Motor neuron (in vitro differentiated cells): ENCODE measurements at regions not wholly inside any gene's neighbourhood (a gene's known extent, or its start where the extent isn't known, plus 50 kb on each side); places are given as distances from the start of the nearest gene placed in this dataset.
A peak's percentile ranks its signal among the peaks of the same experiment; 100 is the strongest.

Source experiments
- ATAC-seq, 8 experiments: fragments of 200-7000 bp; cut with Tn5 transposase; replicated peaks in 6 of 8; 2 replicates each; pipeline ENCODE4 v1.8.0; 2021; ENCODE audit warnings: mild to moderate bottlenecking in 8 of 8, moderate library complexity in 8 of 8
- H3K27ac ChIP-seq, 2 donors: fragments of 250-450 bp; sonication (Bioruptor Pico); 2 replicates each; pipeline ENCODE4 v1.9.0; 2021; ENCODE audit warnings: antibody characterized with exemption in 2 of 2, mild to moderate bottlenecking in 2 of 2, moderate library complexity in 1 of 2
- H3K4me1 ChIP-seq, 2 donors: fragments of 250-450 bp; sonication (Bioruptor Pico); replicated peaks in 1 of 2; 2 replicates each; pipeline ENCODE4 v1.6.1; 2021; ENCODE audit warnings: antibody characterized with exemption in 2 of 2, mild to moderate bottlenecking in 2 of 2, moderate library complexity in 1 of 2
- H3K4me3 ChIP-seq, 5 donors: fragments of 250-450 bp; sonication (Bioruptor Pico); 2 replicates each; pipeline ENCODE4 v1.9.0; 2021; ENCODE audit warnings: antibody characterized with exemption in 5 of 5, mild to moderate bottlenecking in 5 of 5, moderate library complexity in 4 of 5
- WGBS, 10 experiments: fragments of 450-650 bp; shearing (Covaris generic); methylation state at CpG; one replicate each; pipeline ENCODE4 v1.0.0; 2022; 5-methylcytosine and 5-hydroxymethylcytosine counted together
- in situ Hi-C, 9 experiments: fragments of 400-800 bp; cut with MboI; loops; one replicate each; pipeline ENCODE4 v1.15.0; 2021; ENCODE audit warnings: low sequenced_read_pairs in 9 of 9, low pct_unique_long_range_greater_than_20kb in 2 of 9; ENCODE audit not compliant: unreplicated experiment in 9 of 9

DNA sequence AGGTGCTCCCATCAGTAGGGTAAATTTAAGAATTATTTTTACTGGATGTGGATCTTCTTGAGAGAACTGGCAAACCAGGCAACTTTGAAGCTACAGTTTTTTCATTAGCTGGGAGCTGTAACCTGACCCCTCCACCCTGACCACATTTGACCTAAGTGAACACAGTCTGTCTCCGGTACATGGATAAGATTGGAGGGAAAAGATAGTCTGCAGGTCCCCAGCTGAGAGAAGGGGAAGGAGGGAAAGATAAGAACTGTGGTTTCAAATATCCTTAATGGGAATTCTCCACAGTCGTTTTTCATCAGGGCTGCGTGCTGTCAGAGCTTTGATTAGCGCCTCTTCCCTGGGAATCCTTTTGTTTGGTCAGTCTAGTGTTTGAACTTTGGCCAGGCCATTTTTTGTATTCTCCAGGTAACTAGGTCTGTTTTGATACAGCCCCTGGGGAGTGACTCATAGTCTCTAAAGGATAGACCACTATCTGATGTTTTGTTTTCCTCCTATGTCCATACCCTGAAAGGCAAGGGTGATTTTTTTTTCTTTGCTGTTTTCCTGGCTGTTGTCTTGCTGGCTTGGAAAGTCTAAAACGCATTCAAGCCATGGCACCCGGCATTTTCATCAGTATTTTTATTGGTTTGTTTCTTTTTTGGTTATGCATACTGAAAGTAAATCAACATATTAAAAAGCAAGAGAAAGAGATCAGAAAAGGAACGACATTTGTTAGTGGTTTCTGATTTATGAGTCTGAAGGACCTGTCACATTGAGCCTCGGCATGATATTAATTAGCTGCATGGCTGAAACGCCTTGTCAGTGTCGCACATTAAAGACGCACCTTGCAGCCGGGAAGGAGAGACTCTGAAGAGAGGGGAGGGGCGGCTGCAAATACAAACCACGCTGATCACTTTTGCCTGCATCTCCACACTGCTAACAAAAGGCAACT, 183.4 kb upstream of the FN1 start:
- peaks cover 10 to 14% of the 10 kb centered on the region in 2 donors for H3K4me1 ChIP-seq
- H3K27ac ChIP-seq, result no peak overlapping the region
- H3K4me3 ChIP-seq, result peak overlapping the region in 3 of 5 donors; percentile 11 to 21 (median 13)
- WGBS, 10 experiments, result 0 to 41% (median 23%) methylated on average over 1 to 11 of the region's 14 CpGs; no CpG with 5 or more reads in 1 of the 10 experiments
- peak in 7 of 8 experiments; percentile 43 to 92 (median 83) for ATAC-seq
- in situ Hi-C loops, result no loop called here

DNA sequence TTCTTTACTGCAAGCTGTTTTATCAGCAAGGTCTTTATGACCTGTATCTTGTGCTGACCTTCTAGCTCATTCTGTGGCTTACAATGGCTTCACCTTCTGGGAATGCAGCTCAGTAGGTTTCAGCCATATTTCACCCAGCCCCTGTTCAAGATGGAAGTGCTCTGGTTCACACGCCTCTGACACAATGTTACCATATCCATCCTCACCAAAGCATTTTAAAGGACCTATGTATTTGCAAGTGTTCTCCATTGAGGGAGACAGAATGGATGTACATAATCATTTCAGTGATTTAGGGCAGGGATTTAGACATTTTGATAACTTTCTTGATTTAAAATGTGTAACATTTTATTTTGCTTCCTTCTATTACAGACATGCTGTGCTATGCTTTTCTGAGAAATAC, 182.3 kb upstream of the FN1 start:
- Histone ChIP-seq H3K4me3 (no peak overlapping the region), H3K4me1 (peaks cover 10 to 14% of the 10 kb centered on the region in 2 donors), H3K27ac (no peak overlapping the region)
- in situ Hi-C loops, result no loop called here
- ATAC-seq, result no peak
- 100% methylated on average over 1 of the region's 1 CpG; no CpG with 5 or more reads in 7 of the 10 experiments for WGBS, 10 experiments

DNA sequence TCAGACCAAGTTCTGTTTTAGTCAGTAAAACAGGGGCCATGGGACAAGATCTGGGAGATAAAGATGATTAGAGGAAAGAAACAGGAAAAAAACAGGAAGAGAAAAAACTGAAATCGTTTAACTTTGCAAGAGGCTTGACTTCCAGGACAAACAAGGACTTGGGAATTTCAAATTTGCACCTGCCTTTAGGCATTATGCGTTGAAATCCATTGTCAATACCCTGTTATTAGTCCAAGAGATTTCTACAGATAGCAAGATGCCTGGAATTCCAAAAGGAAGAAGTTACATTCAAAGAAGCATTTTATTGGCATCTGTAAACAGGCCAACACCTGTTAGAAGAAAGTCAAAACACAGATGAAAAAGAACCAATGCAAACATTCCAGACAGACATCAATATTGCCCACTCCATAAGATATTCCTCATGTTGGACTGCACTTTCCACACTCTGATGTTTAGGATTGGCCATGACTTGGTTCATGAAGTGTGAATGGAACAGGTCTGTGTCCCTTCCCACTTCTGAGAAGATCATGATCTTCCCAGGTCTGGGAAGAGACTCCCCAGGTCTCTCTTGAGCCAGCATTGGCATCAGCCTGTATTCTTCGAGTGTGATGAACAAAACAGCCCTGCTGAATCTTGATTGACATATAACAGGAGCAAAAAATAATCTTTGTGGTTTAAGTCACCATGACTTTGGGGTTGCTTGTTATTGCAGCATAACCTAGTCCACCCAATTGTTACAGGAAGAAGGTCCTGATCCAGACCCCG, 181.4 kb upstream of the FN1 start:
- Histone ChIP-seq H3K4me1 (peaks cover 10 to 14% of the 10 kb centered on the region in 2 donors), H3K4me3 (no peak overlapping the region), H3K27ac (no peak overlapping the region)
- in situ Hi-C loops, result no loop called here
- WGBS, 10 experiments, result 25 to 95% (median 84%) methylated on average over 2 to 4 of the region's 4 CpGs
- ATAC-seq, result no peak

DNA sequence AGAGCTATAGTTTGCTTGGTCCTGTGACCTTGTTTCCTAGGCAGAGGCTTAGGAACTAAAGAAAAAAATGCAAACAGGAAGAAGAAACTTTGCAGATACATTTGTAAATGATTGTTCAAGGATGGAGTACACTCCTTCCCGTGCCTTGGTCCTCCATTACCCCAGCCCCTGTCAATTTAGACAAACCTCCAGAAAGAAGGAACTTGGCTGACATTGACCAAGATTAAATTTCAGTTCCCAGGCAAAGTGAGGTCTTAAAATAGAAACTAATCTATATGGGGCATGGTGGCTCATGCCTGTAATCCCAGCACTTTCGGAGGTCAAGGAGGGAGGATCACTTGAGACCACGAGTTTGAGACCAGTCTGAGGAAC, 179.9 kb upstream of the FN1 start:
- ATAC-seq, result no peak
- H3K27ac ChIP-seq, result no peak overlapping the region
- H3K4me1 ChIP-seq, result peaks cover 10 to 14% of the 10 kb centered on the region in 2 donors
- in situ Hi-C loops, result no loop called here
- no peak overlapping the region for H3K4me3 ChIP-seq
- 37 to 87% (median 67%) methylated on average over 1 to 3 of the region's 3 CpGs; no CpG with 5 or more reads in 2 of the 10 experiments for WGBS, 10 experiments

DNA sequence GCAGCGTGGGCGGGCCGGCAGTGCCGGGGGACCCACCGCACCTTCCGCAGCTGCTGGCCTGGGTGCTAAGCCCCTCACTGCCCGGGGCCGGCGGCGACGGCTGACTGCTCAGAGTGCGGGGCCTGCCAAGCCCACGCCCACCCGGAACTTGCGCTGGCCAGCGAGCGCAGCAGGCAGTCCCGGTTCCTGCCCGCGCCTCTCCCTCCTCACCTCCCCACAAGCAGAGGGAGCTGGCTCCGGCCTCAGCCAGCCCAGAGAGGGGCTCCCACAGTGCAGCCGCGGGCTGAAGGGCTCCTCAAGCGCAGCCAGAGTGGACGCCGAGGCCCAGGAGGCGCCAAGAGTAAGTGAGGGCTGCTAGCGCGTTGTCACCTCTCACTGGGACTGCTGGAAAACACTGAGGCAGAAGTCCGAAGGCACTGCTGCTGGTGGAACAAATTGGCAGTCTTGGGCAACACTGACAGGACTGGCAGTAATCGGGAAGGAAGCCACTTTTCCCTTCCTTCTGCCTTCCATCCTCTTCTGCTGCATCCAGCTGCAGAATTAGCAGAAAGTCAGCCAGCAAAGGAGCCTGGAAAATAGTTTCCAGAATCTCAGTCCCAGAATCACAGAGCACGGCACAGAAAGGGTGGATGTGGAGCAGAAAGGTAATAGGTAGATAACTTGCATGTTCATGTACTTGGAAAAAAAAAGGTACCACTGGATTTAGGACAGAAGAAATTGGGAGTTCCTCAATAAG, 179.4 kb upstream of the FN1 start:
- ATAC-seq, result no peak
- H3K4me3 ChIP-seq, result no peak overlapping the region
- H3K4me1 ChIP-seq, result peaks cover 10 to 14% of the 10 kb centered on the region in 2 donors
- in situ Hi-C loops, result no loop called here
- no peak overlapping the region for H3K27ac ChIP-seq
- WGBS, 10 experiments, result 50 to 100% (median 96%) methylated on average over 1 to 11 of the region's 32 CpGs; no CpG with 5 or more reads in 3 of the 10 experiments

DNA sequence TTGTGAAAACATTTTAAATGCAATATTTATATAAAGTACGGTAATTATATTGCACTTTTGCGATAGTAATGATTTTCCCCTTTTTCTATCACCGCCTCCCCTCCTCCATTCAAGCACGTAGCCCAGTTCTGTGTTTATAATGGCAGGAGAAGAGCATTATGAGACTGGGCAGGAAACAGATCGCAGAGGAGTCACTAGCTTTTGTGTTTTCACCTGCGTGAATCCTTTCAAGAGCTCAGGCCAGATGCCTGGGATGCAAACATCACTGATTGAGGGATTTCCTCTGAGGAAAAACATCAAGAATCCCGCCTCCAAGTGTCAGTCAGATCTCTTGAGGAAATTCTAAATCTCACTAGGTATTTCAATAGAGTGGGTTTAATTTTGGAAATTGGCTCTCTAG, 178.4 kb upstream of the FN1 start:
- in situ Hi-C loops, result no loop called here

DNA sequence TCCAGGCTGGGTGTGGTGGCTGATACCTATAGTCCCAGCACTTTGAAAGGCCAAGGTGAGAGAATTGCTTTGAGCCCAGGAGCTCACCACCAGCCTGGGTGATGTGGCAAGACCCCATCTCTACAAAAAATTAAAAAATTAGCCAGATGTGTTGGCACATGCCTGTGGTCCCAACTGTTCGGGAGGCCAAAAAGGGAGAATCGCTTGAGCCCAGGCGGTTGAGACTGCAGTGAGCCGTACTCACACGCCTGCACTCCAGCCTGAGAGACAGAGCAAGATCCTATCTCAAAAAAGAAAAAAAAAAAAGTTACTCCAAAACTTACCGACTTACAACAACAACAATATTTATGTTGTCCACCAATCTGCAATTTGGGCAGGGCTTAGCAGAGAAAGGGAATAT, 178.0 kb upstream of the FN1 start:
- 56 to 100% (median 100%) methylated on average over 1 to 4 of the region's 6 CpGs; no CpG with 5 or more reads in 2 of the 10 experiments for WGBS, 10 experiments
- no peak for ATAC-seq
- Histone ChIP-seq H3K4me3 (no peak overlapping the region), H3K27ac (no peak overlapping the region), H3K4me1 (peaks cover under 1 to 2% of the 10 kb centered on the region in 2 donors)
- in situ Hi-C loops, result no loop called here

More for the DNA sequence above, 178.4 kb upstream of the FN1 start:
- Histone ChIP-seq H3K27ac (no peak overlapping the region), H3K4me3 (no peak overlapping the region), H3K4me1 (peaks cover 4 to 6% of the 10 kb centered on the region in 2 donors)
- no peak for ATAC-seq
- whole genome bisulfite sequencing, 10 experiments, result 75 to 98% (median 90%) methylated on average over 4 to 7 of the region's 7 CpGs; no CpG with 5 or more reads in 2 of the 10 experiments

DNA sequence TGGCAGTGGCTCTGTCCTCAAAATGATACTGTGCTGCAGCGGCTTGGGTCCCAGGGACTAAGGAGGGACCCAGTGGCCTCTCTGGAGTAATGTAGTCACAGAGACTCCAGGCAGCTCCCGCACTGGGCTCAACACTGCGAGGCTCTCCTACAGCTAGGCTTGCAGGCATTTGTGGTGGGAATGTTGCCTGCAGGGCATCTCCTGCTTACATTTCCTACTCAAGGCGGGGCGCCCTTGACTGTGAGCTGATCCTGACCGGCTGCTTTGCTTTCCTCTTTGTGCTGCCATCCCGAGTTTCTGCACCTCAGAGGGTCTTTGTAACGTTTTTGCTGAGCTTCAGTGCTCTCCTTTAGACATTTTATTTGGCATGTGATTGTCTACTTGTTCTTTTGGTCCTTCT, 177.4 kb upstream of the FN1 start:
- H3K4me3 ChIP-seq, result no peak overlapping the region
- no peaks in the 10 kb centered on the region for H3K4me1 ChIP-seq
- H3K27ac ChIP-seq, result no peak overlapping the region
- 20 to 100% (median 74%) methylated on average over 1 to 6 of the region's 8 CpGs; no CpG with 5 or more reads in 3 of the 10 experiments for WGBS, 10 experiments
- in situ Hi-C loops, result no loop called here
- ATAC-seq, result peak in 3 of 8 experiments; percentile 69 to 95 (median 74)

DNA sequence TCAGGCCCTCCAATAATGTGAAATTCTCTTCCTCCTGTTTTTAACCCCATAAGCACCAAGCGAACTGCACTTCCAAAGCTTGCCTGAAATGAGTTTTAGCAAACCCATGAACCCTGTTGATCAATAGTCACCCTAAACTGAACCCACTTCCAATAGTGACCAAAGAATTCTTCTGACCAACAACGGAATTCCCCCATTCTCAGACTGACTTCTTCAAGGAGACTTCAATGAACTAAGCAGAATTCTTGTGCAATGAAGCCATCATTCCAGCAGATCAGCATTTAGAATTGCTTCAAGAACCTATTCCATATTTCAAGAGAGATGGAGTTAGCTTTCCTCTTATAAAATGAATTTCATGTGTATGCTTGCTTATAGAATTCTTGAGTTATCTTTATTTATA, 176.9 kb upstream of the FN1 start:
- Histone ChIP-seq H3K4me1 (no peaks in the 10 kb centered on the region), H3K4me3 (no peak overlapping the region), H3K27ac (no peak overlapping the region)
- ATAC-seq, result peak in 1 of 8 experiments; percentile 39
- 40 to 90% (median 76%) methylated on average over 1 to 2 of the region's 2 CpGs; no CpG with 5 or more reads in 3 of the 10 experiments for WGBS, 10 experiments
- in situ Hi-C loops, result no loop called here

DNA sequence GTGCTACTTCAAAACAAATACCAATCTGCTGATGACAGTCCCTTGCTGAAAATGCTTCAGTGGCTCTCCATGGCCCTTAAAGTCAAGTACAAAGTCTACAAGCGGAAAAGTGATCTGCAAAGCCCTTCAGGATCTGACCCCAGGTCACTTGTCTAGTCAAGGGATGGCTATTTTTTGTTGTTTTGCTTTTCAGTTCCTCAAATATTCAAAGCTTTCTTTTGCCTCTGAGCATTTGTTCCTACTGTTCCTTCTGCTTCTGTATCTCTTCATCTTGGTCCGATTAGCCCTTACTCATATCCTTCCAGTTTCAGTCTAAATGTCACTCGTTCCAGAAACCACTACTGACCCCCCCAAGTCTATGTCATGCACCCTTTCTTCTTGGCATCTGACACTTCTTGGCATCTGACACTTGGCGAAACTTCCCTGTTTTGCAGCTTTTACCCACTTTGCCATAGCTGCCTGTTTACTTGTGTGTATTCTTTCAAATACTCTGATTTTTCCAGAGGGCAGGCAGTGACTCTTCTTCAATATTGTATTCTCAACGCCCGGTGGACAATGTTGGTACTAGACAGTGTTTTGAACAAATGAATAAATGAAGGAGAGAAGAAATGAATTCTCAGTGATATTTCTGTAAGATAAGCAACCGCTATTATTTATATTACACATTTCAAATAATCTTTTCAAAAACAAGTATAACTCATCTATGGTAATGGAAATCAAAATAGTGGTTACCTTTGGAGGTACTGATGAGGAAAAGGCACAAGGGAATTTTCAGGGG, 175.9 kb upstream of the FN1 start:
- no peak overlapping the region for H3K27ac ChIP-seq
- 69 to 100% (median 87%) methylated on average over 1 to 7 of the region's 7 CpGs for WGBS, 10 experiments
- H3K4me3 ChIP-seq, result no peak overlapping the region
- in situ Hi-C loops, result no loop called here
- ATAC-seq, result no peak
- no peaks in the 10 kb centered on the region for H3K4me1 ChIP-seq

DNA sequence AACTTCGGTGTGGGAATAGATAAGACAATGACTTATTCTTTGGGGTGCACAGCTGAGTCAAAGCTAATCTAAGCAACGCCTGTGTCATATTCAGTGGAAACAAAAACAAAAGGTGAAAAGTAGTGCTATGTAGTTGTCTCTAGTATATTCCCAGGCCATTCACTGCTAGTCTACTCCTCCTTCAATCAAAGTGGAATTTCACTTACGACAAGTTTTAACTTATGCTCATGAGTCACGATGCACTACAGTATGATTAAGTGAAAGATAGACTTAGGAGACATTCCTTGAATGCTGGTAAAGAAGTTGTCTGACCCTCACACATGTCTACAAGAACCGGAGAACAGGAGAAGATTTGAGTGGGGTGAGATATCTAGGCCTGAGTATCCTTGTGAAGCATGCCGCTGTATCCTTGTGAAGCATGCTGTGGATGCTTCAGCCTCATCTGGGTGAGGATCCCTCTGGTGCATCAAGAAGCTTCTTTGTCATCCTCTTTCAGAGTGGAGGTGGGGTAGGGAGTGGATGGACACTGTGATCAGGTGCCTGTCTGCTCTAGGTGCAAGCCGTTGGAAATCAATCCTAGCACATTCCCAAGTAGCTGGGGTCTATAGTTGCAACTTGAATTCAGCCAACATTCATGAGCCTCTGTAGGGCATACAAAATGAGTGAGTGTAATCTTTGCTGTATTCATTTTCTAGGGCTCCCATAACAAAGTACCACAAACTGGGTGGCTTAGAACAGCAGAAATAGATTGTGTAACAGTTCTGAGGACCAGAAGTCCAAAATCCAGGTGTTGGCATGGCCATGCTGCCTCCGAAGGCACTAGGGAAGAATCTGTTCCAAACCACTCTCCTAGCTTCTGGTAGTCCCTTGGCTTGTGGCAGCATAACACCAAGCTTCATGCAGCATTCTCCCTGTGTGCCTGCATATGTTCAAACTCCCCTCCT, 173.5 kb upstream of the FN1 start:
- peak in 2 of 8 experiments; percentile 48 to 60 for ATAC-seq
- whole genome bisulfite sequencing, 10 experiments, result 39 to 100% (median 86%) methylated on average over 1 to 6 of the region's 8 CpGs
- H3K27ac ChIP-seq, result no peak overlapping the region
- no peaks in the 10 kb centered on the region for H3K4me1 ChIP-seq
- in situ Hi-C loops, result no loop called here
- H3K4me3 ChIP-seq, result no peak overlapping the region
